IMR-90 (cell line): ENCODE measurements at regions not wholly inside any gene's neighbourhood (a gene's known extent, or its start where the extent isn't known, plus 50 kb on each side); places are given as distances from the start of the nearest gene placed in this dataset.

ENCODE experiments used
- ATAC-seq: fragments of 200-7000 bp; cut with Tn5 transposase; 2 replicates; pipeline ENCODE4 v1.9.1; 2020; ENCODE audit warnings: low read depth, mild to moderate bottlenecking, moderate library complexity
- BruUV-seq: library from RNA; stranded (reverse); fragments of 400-500 nt; replicated peaks from 2 replicates; lab custom pipeline; 2021; lab: Mats Ljungman, UMichigan
- CTCF ChIA-PET: fragments of 300-600 bp; formaldehyde crosslinking; extraction: SDS; loops from one replicate; lab custom pipeline; 2021; ENCODE audit warnings: antibody characterized with exemption; lab: Yijun Ruan, JAX
- POLR2A ChIA-PET: fragments of 300-600 bp; sonication (Branson Sonifier 250); formaldehyde crosslinking; loops from one replicate; lab custom pipeline; 2022; ENCODE audit warnings: antibody characterized with exemption; ENCODE audit not compliant: unreplicated experiment; lab: Charles Lee
- DNase-seq: peaks from one replicate; pipeline ENCODE4 v3.0.0; 2013
- H2AFZ ChIP-seq: replicated peaks from 2 replicates; pipeline ENCODE3; 2013; ENCODE audit warnings: low read length, mild to moderate bottlenecking; ENCODE audit not compliant: poor library complexity
- H2AK5ac ChIP-seq: 2 replicates; pipeline ENCODE4 v1.6.1; 2013; ENCODE audit warnings: low read depth, low read length, inconsistent platforms
- H2AK9ac ChIP-seq: replicated peaks from 2 replicates; pipeline ENCODE3; 2013; ENCODE audit warnings: mild to moderate bottlenecking, low read depth, low read length, moderate library complexity; ENCODE audit not compliant: poor library complexity
- H2BK120ac ChIP-seq: 2 replicates; pipeline ENCODE4 v1.6.1; 2013; ENCODE audit warnings: low read depth, low read length, inconsistent platforms
- H2BK15ac ChIP-seq: 3 replicates; pipeline ENCODE4 v1.6.1; 2013; ENCODE audit warnings: low read depth, low read length, inconsistent platforms
- H2BK20ac ChIP-seq: 2 replicates; pipeline ENCODE4 v1.6.1; 2013; ENCODE audit warnings: low read depth, mild to moderate bottlenecking, inconsistent platforms, low read length, moderate library complexity
- H2BK5ac ChIP-seq: 2 replicates; pipeline ENCODE4 v1.6.1; 2013; ENCODE audit warnings: mild to moderate bottlenecking, low read depth, low read length, inconsistent platforms; ENCODE audit not compliant: poor library complexity, severe bottlenecking
- H3K14ac ChIP-seq: replicated peaks from 2 replicates; pipeline ENCODE4 v1.6.1; 2013; ENCODE audit warnings: low read depth, low read length, inconsistent platforms
- H3K18ac ChIP-seq: 2 replicates; pipeline ENCODE4 v1.6.1; 2013; ENCODE audit warnings: low read depth, low read length, control low read depth
- H3K23ac ChIP-seq: 2 replicates; pipeline ENCODE4 v1.6.1; 2013; ENCODE audit warnings: low read depth, low read length, inconsistent platforms
- H3K27ac ChIP-seq: 2 replicates; pipeline ENCODE4 v1.5.1; 2013; ENCODE audit warnings: mild to moderate bottlenecking, control low read depth, low read length; ENCODE audit not compliant: insufficient read depth
- H3K27me3 ChIP-seq: 2 replicates; pipeline ENCODE4 v1.6.1; 2013; ENCODE audit warnings: low read length; ENCODE audit not compliant: control insufficient read depth, insufficient read depth
- H3K36me3 ChIP-seq: 2 replicates; pipeline ENCODE4 v1.6.1; 2013; ENCODE audit warnings: low read length, mixed read lengths; ENCODE audit not compliant: control insufficient read depth, insufficient read depth
- H3K4ac ChIP-seq: 2 replicates; pipeline ENCODE4 v1.6.1; 2013; ENCODE audit warnings: low read depth, low read length, inconsistent platforms
- H3K4me1 ChIP-seq: 2 replicates; pipeline ENCODE4 v1.6.1; 2013; ENCODE audit warnings: low read length, mixed read lengths; ENCODE audit not compliant: control insufficient read depth, insufficient read depth
- H3K4me2 ChIP-seq: 2 replicates; pipeline ENCODE4 v1.6.1; 2013; ENCODE audit warnings: low read depth, mild to moderate bottlenecking, control low read depth, low read length, moderate library complexity
- H3K4me3 ChIP-seq: 2 replicates; pipeline ENCODE4 v1.5.1; 2013; ENCODE audit warnings: low read depth, mild to moderate bottlenecking, control low read depth, low read length, moderate library complexity; ENCODE audit not compliant: insufficient read depth
- H3K56ac ChIP-seq: 2 replicates; pipeline ENCODE4 v1.6.1; 2013; ENCODE audit warnings: low read length, inconsistent platforms; ENCODE audit not compliant: insufficient read depth; ENCODE audit errors: extremely low read depth
- H3K79me1 ChIP-seq, 2 experiments: 2 replicates each; pipeline ENCODE4 v1.6.1; 2013; ENCODE audit warnings: low read length in 2 of 2, inconsistent platforms in 1 of 2, low read depth in 1 of 2
- H3K9ac ChIP-seq: 2 replicates; pipeline ENCODE4 v1.6.1; 2013; ENCODE audit warnings: low read depth, low read length, control low read depth
- H3K9me1 ChIP-seq: 2 replicates; pipeline ENCODE4 v1.6.1; 2013; ENCODE audit warnings: low read length, inconsistent platforms; ENCODE audit not compliant: insufficient read depth
- H3K9me3 ChIP-seq: 2 replicates; pipeline ENCODE4 v1.6.1; 2013; ENCODE audit warnings: low read length; ENCODE audit not compliant: control insufficient read depth, insufficient read depth
- H4K20me1 ChIP-seq: 2 replicates; pipeline ENCODE4 v1.6.1; 2013; ENCODE audit warnings: low read length, inconsistent platforms; ENCODE audit not compliant: insufficient read depth
- H4K5ac ChIP-seq: 2 replicates; pipeline ENCODE4 v1.6.1; 2013; ENCODE audit warnings: mild to moderate bottlenecking, low read depth, low read length, control low read depth
- H4K8ac ChIP-seq, 2 experiments: 2 replicates each; pipeline ENCODE4 v1.6.1; 2013; ENCODE audit warnings: low read depth in 2 of 2, low read length in 2 of 2, control low read depth in 1 of 2, inconsistent platforms in 1 of 2
- H4K91ac ChIP-seq: 2 replicates; pipeline ENCODE4 v1.6.1; 2013; ENCODE audit warnings: low read depth, low read length, inconsistent platforms; ENCODE audit not compliant: insufficient read depth
- CHD1 ChIP-seq: IDR thresholded peaks from 2 replicates; pipeline ENCODE4 v1.6.1; 2012; ENCODE audit warnings: low read depth, low read length, improper control_type of control experiment
- RCOR1 ChIP-seq: IDR thresholded peaks from 2 replicates; pipeline ENCODE4 v1.6.1; 2012; ENCODE audit warnings: mild to moderate bottlenecking, low read length, improper control_type of control experiment; ENCODE audit not compliant: insufficient replicate concordance
- SMC3 ChIP-seq: fragments of 150-350 bp; IDR thresholded peaks from 2 replicates; pipeline ENCODE4 v1.6.1; 2016; ENCODE audit warnings: low read depth, mild to moderate bottlenecking, antibody characterized with exemption, low read length, moderate library complexity
- USF2 ChIP-seq: fragments of 150-350 bp; IDR thresholded peaks from 2 replicates; pipeline ENCODE4 v1.6.1; 2017; ENCODE audit warnings: mild to moderate bottlenecking, antibody characterized with exemption, low read length, low read depth
- WGBS, 2 experiments: methylation state at CpG; one replicate each; pipeline versions ENCODE4 v1.1.5 to v1.1.7; 2013; ENCODE audit warnings: missing lambda C conversion rate in 2 of 2; ENCODE audit not compliant: insufficient read length in 1 of 2; ENCODE audit errors: extremely low coverage in 2 of 2; 5-methylcytosine and 5-hydroxymethylcytosine counted together
- dilution Hi-C: fragments of 300-500 bp; cut with HindIII; formaldehyde crosslinking; loops from one replicate; pipeline ENCODE4 v1.14.3; 2018; ENCODE audit warnings: low sequenced_read_pairs; ENCODE audit not compliant: unreplicated experiment
- in situ Hi-C: fragments of 300-500 bp; cut with MboI; formaldehyde crosslinking; loops from 3 replicates; pipeline ENCODE4 v1.14.3; 2019; ENCODE audit warnings: low sequenced_read_pairs, inconsistent platforms, mixed read lengths
- intact Hi-C: fragments of 100-400 bp; cut with micrococcal nuclease; formaldehyde crosslinking; loops from 2 replicates; pipeline ENCODE4 v1.10.0; 2022

- Histone ChIP-seq H2AFZ (no peak overlapping the region), H3K36me3 (no peaks in the 10 kb centered on the region), H3K23ac (no peak overlapping the region), H4K20me1 (no peaks in the 10 kb centered on the region), H3K9me1 (no peaks in the 10 kb centered on the region), H4K91ac (no peak overlapping the region), H2BK20ac (no peak overlapping the region), H2BK5ac (no peak overlapping the region), H3K14ac (no peak overlapping the region), H2AK5ac (no peak overlapping the region), H4K5ac (no peak overlapping the region), H2BK15ac (no peak overlapping the region), H3K4me2 (no peak overlapping the region), H3K27me3 (peaks cover 16% of the 10 kb centered on the region), H2AK9ac (no peak overlapping the region), H3K4ac (no peak overlapping the region), H3K9ac (no peak overlapping the region), H3K18ac (no peak overlapping the region), H4K8ac (no peak overlapping the region), H3K4me1 (no peaks in the 10 kb centered on the region), H3K27ac (no peak overlapping the region), H3K4me3 (no peak overlapping the region), H3K79me1 (no peaks in the 10 kb centered on the region), H2BK120ac (no peak overlapping the region), H3K56ac (no peak overlapping the region), H3K9me3 (peaks cover 5% of the 10 kb centered on the region; the same call in 1 of the 2 replicates)
- ChIA-PET CTCF (no interaction called here), POLR2A (no interaction called here)
- in situ Hi-C loops: no loop called here
- TF ChIP-seq USF2: no peak
- TF ChIP-seq RCOR1: no peak
- TF ChIP-seq SMC3: no peak
- TF ChIP-seq CHD1: no peak
- 80% methylated on average over 1 of the region's 8 CpGs; no CpG with 5 or more reads in 1 of the 2 experiments for WGBS, 2 experiments
- BruUV-seq: no TSS peak
- dilution Hi-C loops: no loop called here
- DNase-seq: no peak
- no peak for ATAC-seq
- intact Hi-C loops: no loop called here
Observed at GRCh38 chr2:128494307-128494639, 175.6 kb upstream of the HS6ST1 start.
